SK-N-SH treated with all-trans-retinoic acid at 6 μM for 48 hours (cell line): ENCODE measurements at regions not wholly inside any gene's neighbourhood (a gene's known extent, or its start where the extent isn't known, plus 50 kb on each side); places are given as distances from the start of the nearest gene placed in this dataset.

Experiments
- ARNTL ChIP-seq: fragments of 450-650 bp; formaldehyde crosslinking; IDR thresholded peaks from 2 replicates; pipeline ENCODE4 v1.5.0; 2020; ENCODE audit warnings: low read depth, mild to moderate bottlenecking, moderate library complexity, borderline replicate concordance
- CREB5 ChIP-seq: fragments of 250-450 bp; sonication (Bioruptor Pico); IDR thresholded peaks from 2 replicates; pipeline ENCODE4 v1.5.1; 2020; ENCODE audit warnings: low read depth, mild to moderate bottlenecking, moderate library complexity
- CSRNP3 ChIP-seq: fragments of 250-450 bp; sonication (Bioruptor Pico); IDR thresholded peaks from 2 replicates; pipeline ENCODE4 v1.5.1; 2021; ENCODE audit warnings: mild to moderate bottlenecking, moderate library complexity
- ESRRG ChIP-seq: fragments of 250-450 bp; sonication (Bioruptor Pico); IDR thresholded peaks from 2 replicates; pipeline ENCODE4 v1.6.1; 2021; ENCODE audit warnings: mild to moderate bottlenecking
- ISL1 ChIP-seq: fragments of 250-450 bp; sonication (Bioruptor Pico); IDR thresholded peaks from 2 replicates; pipeline ENCODE4 v2.1.2; 2022; ENCODE audit warnings: mild to moderate bottlenecking, moderate library complexity
- OSR1 ChIP-seq: fragments of 250-450 bp; sonication (Bioruptor Pico); IDR thresholded peaks from 2 replicates; pipeline ENCODE4 v1.8.0; 2022; ENCODE audit warnings: moderate library complexity, mild to moderate bottlenecking, inconsistent platforms
- PATZ1 ChIP-seq: fragments of 250-450 bp; sonication (Bioruptor Pico); IDR thresholded peaks from 2 replicates; pipeline ENCODE4 v1.8.0; 2020; ENCODE audit warnings: mild to moderate bottlenecking, moderate library complexity, borderline replicate concordance
- POU6F1 ChIP-seq: fragments of 250-450 bp; sonication (Bioruptor Pico); IDR thresholded peaks from 2 replicates; pipeline ENCODE4 v1.8.0; 2021; ENCODE audit warnings: low read depth, mild to moderate bottlenecking, moderate library complexity, borderline replicate concordance
- PPARA ChIP-seq: fragments of 250-450 bp; sonication (Bioruptor Pico); IDR thresholded peaks from 2 replicates; pipeline ENCODE4 v1.5.0; 2020; ENCODE audit warnings: mild to moderate bottlenecking, borderline replicate concordance
- RARB ChIP-seq: fragments of 250-450 bp; sonication (Bioruptor Pico); IDR thresholded peaks from 2 replicates; pipeline ENCODE4 v1.8.0; 2021; ENCODE audit warnings: mild to moderate bottlenecking, moderate library complexity
- SNAI2 ChIP-seq: fragments of 250-450 bp; sonication (Bioruptor Pico); IDR thresholded peaks from 2 replicates; pipeline ENCODE4 v1.5.0; 2020; ENCODE audit warnings: mild to moderate bottlenecking, moderate library complexity
- TOX ChIP-seq: fragments of 250-450 bp; sonication (Bioruptor Pico); IDR thresholded peaks from 2 replicates; pipeline ENCODE4 v1.8.0; 2021; ENCODE audit warnings: mild to moderate bottlenecking, moderate library complexity, borderline replicate concordance
- ZNF70 ChIP-seq: fragments of 450-650 bp; formaldehyde crosslinking; IDR thresholded peaks from 2 replicates; pipeline ENCODE4 v1.5.0; 2020; ENCODE audit warnings: mild to moderate bottlenecking, moderate library complexity
- ZNF8 ChIP-seq: fragments of 450-650 bp; formaldehyde crosslinking; IDR thresholded peaks from 2 replicates; pipeline ENCODE4 v1.5.0; 2020; ENCODE audit warnings: mild to moderate bottlenecking, moderate library complexity

GRCh38 chr13:80604098-80604497 lies 263.2 kb upstream of the SPRY2 start:
- no peak for TF ChIP-seq PATZ1
- TF ChIP-seq SNAI2 (CRISPR knock-in tag), result no peak
- TF ChIP-seq ZNF8, result no peak
- no peak for TF ChIP-seq ZNF70 (CRISPR knock-in tag)
- no peak for TF ChIP-seq CREB5 (CRISPR knock-in tag)
- no peak for TF ChIP-seq TOX (CRISPR knock-in tag)
- no peak for TF ChIP-seq RARB (CRISPR knock-in tag)
- TF ChIP-seq ISL1 (CRISPR knock-in tag), result no peak
- TF ChIP-seq OSR1, result no peak
- TF ChIP-seq ESRRG (CRISPR knock-in tag), result no peak
- no peak for TF ChIP-seq PPARA (CRISPR knock-in tag)
- no peak for TF ChIP-seq CSRNP3 (CRISPR knock-in tag)
- TF ChIP-seq ARNTL (CRISPR knock-in tag), result no peak
- TF ChIP-seq POU6F1 (CRISPR knock-in tag), result no peak
